HFF-Myc (cell line): ENCODE measurements at regions not wholly inside any gene's neighbourhood (a gene's known extent, or its start where the extent isn't known, plus 50 kb on each side); places are given as distances from the start of the nearest gene placed in this dataset.
"Not testable (repeated sequence)": the region's sequence is repeated elsewhere in the genome, so short reads cannot be mapped to it uniquely, and the experiment has no call there.

ENCODE experiments used
- DNase-seq: peaks from one replicate; pipeline ENCODE4 v3.0.0-alpha.2; 2011; ENCODE audit warnings: low read depth; ENCODE audit errors: extremely low read depth
- H3K4me3 ChIP-seq: replicated peaks from 2 replicates; pipeline ENCODE4 v1.5.1; 2011; ENCODE audit warnings: low read depth, mild to moderate bottlenecking, control low read depth, low read length
- TF ChIP-seq, protein P1 (sequence below): IDR thresholded peaks from 2 replicates; pipeline ENCODE4 v1.5.1; 2012; ENCODE audit warnings: mild to moderate bottlenecking, low read depth, low read length, control low read depth; ENCODE audit errors: missing control alignments

DNA sequence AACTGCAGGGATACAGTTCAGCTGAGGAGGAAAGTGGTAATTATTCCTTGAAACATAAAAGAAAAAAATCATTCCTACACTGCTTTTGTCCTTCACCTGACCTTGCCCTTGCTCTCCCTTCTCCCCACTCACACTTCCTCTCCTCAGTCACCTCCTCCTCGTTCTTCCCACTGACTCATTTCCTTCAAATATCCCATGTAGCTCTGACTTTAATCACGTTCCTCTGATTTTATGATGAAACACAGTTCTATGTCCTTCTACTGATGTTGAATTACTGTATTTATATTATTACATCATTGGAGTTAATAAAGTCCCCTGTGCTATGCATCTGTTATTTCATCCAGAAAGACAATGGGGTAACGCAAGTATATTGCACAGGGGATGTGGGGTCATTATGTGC, 575.6 kb downstream of the POM121L12 start:
- no peak for DNase-seq
- H3K4me3 ChIP-seq: no peak overlapping the region
- TF ChIP-seq, protein P1, sequence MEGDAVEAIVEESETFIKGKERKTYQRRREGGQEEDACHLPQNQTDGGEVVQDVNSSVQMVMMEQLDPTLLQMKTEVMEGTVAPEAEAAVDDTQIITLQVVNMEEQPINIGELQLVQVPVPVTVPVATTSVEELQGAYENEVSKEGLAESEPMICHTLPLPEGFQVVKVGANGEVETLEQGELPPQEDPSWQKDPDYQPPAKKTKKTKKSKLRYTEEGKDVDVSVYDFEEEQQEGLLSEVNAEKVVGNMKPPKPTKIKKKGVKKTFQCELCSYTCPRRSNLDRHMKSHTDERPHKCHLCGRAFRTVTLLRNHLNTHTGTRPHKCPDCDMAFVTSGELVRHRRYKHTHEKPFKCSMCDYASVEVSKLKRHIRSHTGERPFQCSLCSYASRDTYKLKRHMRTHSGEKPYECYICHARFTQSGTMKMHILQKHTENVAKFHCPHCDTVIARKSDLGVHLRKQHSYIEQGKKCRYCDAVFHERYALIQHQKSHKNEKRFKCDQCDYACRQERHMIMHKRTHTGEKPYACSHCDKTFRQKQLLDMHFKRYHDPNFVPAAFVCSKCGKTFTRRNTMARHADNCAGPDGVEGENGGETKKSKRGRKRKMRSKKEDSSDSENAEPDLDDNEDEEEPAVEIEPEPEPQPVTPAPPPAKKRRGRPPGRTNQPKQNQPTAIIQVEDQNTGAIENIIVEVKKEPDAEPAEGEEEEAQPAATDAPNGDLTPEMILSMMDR: no peak

DNA sequence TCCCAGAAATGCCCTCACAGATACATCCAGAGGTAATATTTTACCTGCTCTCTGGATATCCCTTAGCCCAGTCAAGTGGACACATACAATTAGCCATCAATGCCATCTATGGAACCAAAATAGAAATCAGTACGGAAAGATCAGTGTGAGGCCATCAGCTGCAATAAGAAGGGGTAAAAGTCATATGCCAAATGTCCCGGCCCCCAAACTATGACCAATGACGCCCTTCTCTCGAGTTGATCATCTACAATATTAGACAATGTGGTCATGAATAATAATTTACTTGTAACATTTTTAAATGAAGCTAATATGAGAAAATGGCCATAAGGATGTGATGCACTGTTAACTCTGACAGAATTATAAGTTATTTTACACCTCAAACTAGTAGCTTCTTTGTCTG, 588.9 kb downstream of the POM121L12 start:
- TF ChIP-seq, protein P1: no peak
- DNase-seq: no peak
- no peak overlapping the region for H3K4me3 ChIP-seq

DNA sequence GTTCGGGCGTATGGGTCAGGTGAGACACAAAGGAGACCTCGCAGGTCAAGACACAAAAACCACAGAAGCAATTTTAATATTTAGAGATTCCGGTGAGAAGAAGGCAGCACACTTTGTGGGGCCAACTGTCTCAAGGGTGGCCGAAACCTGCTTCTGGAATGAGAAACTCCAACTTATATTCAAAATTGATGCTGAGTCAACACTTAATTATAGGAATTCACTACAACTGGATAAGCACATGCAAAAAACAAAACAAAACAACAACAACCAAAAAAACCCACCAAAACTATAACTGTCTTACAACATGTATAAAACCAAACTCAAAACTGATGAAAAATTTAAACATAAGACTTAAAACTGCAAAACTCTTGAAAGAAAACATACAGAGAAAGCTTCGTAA, 593.3 kb downstream of the POM121L12 start:
- H3K4me3 ChIP-seq: no peak overlapping the region
- DNase-seq: no peak
- TF ChIP-seq, protein P1: no peak

DNA sequence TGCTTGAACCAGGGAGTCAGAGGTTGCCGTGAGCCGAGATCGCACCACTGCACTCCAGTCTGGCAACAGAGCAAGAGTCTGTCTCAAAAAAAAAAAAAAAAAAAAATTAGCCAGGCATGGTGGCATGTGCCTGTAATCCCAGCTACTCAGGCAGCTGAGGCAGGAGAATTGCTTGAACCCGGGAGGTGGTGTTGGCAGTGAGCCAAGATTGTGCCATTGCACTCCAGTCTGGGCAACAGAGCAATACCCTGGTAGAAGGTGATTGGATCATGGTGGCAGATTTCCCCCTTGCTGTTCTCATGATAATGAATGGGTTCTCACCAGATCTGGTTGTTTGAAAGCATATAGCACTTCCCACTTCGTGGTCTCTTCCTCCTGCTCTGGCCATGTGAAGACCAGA, 599.8 kb downstream of the POM121L12 start:
- H3K4me3 ChIP-seq, DNase-seq: not testable (repeated sequence)

DNA sequence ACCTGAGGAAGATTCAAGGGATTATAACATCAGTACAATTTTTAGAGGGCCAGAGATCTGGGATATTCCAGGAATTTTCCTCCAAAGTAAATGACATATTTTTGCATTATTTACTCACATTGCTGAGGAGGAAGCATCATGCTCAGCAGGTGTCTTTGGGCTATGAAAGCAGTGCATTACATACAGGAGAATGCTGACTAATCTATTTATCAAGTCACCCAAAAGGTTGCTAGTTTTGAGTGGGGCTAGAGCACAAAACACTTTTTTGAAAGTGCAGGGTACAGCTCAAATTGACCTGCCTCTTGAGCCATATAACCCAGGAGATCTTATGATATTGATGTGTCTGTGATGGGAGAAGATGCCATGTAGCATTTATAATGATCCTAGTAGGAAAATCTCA, 603.1 kb downstream of the POM121L12 start:
- DNase-seq: no peak
- H3K4me3 ChIP-seq: no peak overlapping the region
- TF ChIP-seq, protein P1: no peak

DNA sequence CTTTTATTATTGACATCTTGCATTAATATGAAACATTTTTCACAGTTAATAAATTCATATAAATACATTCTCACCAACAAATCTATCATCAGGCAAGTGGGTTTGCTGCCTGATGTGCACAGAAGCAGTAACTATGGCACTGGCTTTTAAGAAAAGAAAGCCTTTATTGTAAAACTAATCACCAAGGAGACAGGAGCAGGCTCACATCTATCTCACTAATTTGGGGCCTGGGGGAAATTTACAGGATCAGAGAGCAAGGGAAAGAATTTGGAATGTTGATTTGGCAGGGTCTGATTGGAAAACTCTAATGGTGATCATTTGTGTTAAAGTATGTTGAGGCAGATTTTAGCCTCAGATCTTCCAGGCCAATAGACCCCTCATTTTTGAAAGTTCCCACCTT, 605.7 kb downstream of the POM121L12 start:
- H3K4me3 ChIP-seq: no peak overlapping the region
- DNase-seq: no peak
- TF ChIP-seq, protein P1: no peak

DNA sequence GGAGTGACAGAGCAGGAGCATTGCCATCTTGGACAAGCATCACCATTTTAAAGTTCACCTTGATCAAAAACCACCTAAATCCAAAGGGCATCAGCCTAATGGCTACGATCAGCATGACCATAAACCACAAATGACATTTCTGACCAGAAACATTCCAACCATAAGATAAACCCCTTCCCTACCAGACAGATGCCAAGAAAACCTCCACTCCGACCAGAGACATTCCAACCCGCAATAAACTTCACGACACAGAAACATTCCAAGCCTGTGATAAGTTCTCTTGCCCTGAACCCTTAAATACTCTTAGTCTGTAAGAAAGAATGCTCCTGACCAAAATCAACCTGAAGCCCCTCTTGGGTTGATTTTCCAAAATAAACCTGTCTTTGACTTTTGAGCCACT, 606.9 kb downstream of the POM121L12 start:
- DNase-seq: no peak
- TF ChIP-seq, protein P1: no peak
- no peak overlapping the region for H3K4me3 ChIP-seq

DNA sequence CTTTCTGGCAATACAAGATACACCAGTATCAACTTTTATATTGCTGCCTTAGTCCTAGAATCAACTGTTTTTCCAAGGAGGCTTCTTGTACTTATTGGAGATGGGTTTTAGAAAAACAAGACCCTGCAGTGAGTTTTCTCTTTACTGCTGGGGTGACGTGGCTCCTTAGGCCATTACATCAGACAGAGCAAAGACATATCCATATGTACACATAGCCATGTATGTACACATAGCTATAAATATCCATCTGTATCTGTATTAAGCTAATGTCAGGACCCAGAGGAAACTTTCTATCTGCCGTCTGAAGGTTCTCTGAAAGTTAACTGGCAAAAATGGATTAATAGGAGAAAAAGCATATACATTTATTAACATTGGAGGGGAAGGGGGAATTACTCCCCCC, 607.4 kb downstream of the POM121L12 start:
- TF ChIP-seq, protein P1: no peak
- no peak overlapping the region for H3K4me3 ChIP-seq
- no peak for DNase-seq
